GM19395 (cell line): ENCODE measurements at regions not wholly inside any gene's neighbourhood (a gene's known extent, or its start where the extent isn't known, plus 50 kb on each side); places are given as distances from the start of the nearest gene placed in this dataset.

Source experiments
- ATAC-seq: cut with Tn5 transposase; IDR thresholded peaks from one replicate; pipeline ENCODE4 v1.9.1; 2021; ENCODE audit warnings: mild to moderate bottlenecking, moderate library complexity; ENCODE audit not compliant: unreplicated experiment

- no peak for ATAC-seq
These were observed 297.7 kb downstream of the PARP8 start for GRCh38 chr5:50963971-50964745.

GRCh38 chr5:50964746-50965653 lies 298.6 kb downstream of the PARP8 start:
- no peak for ATAC-seq

DNA sequence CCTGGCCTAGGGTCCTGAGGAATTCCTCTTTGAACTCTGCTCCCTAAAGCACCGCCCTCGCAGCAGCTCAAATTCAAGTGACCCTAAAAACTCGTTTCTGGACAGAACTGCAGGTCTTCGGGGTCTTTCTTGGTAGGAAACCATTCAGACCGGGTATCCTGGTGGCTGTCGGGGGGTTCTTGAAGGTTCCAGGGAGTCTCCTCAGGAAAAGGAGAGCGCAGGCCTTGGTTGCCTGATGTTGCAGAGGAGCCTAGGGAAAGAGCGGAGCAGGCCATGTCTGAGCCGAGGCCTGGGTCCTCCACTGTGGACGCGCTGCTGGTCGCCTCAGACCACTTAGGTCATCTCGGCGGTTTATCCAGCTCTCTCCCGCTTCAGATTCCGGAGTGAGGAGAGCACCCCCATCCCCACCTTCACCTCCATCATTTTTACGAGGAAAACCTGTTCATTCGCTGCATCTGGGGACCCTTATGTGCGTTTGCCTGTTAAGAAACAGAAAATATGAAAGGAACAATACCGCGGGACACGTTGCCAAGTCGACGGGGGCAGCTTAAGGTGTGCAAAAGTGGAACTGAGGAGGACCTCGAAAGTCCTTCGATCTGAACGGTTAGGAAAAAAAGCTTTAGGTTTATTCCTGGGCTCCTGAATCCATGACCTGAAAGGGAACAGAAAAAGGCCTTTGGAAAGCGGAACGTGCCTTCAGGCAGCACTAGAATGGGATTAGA lies 299.4 kb downstream of the PARP8 start:
- no peak for ATAC-seq

DNA sequence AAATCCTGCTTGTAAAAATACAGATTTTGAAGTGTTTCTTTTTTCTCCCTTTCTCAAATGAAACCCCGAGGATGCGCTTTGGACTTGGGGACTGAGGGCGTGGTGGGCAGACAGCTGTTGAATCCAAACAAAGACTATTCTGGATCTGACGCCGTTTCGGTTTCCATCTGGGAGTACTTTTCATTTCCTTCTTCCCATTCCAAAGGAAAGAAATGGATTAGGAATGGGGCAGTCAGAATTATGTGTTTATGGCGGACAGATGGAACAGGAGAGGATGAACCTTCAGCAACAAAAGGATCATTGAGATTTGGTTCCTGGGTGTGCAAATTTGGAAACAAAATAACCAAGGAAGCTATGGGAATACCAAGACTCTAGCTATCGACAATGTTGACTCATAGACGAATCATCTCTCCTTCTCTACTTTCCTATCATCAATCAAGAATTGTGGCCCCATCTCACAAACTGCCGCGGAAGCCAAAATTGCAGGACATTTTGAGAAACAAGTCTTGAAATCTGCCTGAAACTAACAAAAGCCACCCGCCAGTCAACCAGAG lies 300.6 kb downstream of the PARP8 start:
- no peak for ATAC-seq

DNA sequence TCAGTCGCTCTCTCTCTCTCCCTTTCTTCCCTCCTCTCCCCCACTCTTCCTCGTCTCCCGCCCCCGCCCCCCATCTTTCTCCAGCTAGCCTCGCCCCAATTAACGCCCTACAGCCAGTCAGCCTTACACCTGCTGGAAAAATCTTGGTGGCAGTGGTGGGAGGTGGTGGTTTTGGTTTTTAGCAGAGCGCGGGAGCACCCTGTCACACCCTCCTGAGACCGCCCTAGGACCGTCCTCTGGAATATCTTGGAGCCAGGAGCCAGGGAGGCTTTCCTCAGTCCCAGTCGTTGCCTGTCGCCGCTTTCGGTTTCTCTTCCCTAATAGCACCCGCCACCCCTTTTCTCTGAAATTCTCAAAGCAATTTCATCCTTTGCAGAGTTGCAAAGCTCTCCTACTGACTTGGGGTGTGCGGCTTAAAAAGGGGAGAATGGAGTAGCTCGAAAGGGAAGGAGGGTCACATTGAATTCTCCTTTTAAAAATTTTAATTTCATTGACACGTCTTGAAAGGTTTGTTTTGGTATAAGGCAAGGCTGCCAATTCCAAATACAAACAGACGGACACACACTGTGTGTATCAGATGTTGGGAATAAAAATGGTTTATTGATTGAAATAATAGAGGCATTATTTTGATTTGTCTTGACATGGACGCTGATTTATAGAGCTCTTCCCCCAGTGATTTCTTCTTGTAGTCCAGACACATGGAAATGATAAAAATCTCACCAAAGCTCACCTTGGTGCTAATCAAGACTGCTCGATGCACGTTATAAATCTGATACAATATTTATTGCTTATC lies 301.3 kb downstream of the PARP8 start:
- ATAC-seq, result no peak

- ATAC-seq, result no peak
These were observed 302.1 kb downstream of the PARP8 start for GRCh38 chr5:50968356-50969149.

- ATAC-seq, result no peak
These were observed 303.0 kb downstream of the PARP8 start for GRCh38 chr5:50969151-50970031.

GRCh38 chr5:50975840-50976239 lies 309.4 kb downstream of the PARP8 start:
- no peak for ATAC-seq

- no peak for ATAC-seq
These were observed 312.5 kb downstream of the PARP8 start for GRCh38 chr5:50978924-50979323.

DNA sequence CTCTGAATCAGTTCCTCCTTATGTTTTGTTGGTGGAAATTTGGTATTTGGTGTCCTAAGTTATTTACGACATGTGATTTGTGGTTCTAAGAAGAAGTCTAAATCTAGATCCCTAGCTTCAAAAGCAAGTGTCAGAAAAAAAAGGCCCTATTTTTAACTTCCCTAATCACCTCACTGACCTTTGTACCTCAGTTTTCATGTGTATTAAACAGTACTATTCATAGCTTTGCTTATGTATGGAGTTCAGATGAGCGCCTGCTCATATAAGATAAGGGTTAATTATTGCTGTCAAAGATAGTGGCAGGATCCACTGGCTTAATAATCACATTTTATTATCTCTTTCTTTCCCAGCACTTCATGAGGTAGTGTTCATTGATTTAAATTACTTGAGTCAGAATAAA lies 318.2 kb downstream of the PARP8 start:
- ATAC-seq, result no peak

DNA sequence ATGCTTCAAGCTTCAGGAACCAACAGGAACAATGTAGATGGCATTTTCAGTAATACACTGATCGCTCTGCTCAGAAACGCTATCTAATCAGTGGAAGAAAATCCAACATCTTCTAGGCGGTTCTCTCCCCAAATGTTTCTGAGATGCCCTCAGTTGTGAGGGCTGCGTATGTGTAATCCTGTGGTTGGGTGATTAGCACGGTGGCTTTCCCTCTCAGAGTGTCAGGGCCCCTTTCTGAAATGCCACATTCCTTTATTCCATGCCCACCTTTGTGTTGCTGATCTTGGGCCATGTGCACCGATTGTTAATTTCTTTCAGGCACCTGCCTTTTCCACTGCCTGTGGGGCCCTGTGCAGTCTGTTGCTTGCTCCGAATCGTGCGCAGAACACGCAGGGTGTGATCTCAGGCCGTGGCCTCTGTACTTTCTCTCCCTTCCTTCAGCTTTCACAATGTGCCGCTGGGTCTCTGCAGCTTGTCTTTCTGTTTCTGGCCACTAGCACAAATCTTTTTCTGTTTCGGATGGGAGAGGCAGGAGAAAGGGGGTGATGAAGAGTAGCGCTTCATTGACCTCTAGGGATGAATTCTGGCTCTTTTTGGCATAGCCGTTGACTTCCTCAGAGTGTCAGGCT lies 324.0 kb downstream of the PARP8 start:
- ATAC-seq, result no peak

- no peak for ATAC-seq
These were observed 329.0 kb downstream of the PARP8 start for GRCh38 chr5:50995285-50995942.

GRCh38 chr5:51001227-51001923 lies 334.9 kb downstream of the PARP8 start:
- ATAC-seq, result no peak

- ATAC-seq, result no peak
These were observed 335.9 kb downstream of the PARP8 start for GRCh38 chr5:51002368-51002767.

DNA sequence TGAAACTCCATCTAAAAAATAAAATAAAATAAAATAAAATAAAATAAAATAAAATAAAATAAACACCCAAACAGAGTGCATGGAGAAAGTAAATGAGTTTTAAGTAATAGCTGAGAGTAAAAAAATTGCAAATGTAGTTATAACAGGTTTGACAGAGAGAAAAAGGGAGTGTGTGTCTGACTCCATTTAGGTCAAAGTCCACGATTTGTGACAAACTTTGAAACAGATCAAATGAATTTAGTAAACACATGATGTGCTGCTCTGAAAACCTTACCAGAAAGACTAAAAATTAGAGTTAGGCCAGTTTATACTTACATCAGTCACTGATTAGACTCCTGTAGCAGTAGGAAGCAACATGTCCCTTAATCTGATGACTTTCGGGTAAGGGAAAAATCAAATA lies 346.6 kb downstream of the PARP8 start:
- ATAC-seq, result no peak

- no peak for ATAC-seq
These were observed 352.0 kb downstream of the PARP8 start for GRCh38 chr5:51018423-51018822.

DNA sequence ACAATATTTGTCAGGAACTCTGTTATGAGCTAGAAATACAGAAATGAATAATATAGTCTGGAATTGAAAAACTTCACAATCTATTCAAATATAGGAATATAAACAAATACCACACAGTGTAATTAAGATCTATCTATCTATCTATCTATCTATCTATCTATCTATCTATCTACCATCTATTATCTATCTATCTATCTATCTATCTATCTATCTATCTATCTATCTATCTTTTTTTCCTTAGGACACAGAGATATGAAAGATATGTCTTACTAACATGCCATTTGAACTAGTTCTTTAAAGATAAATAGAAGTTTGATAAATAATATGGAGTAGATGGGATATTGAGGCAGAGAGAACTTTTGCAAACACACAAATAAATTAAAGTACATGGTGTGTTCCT lies 357.8 kb downstream of the PARP8 start:
- ATAC-seq, result no peak
